PC-3 (cell line): ENCODE measurements at regions not wholly inside any gene's neighbourhood (a gene's known extent, or its start where the extent isn't known, plus 50 kb on each side); places are given as distances from the start of the nearest gene placed in this dataset.

Experiments
- EZH2 ChIP-seq: fragments of 300-600 bp; sonication (generic); IDR thresholded peaks from one replicate; pipeline ENCODE4 v1.6.1; 2017; ENCODE audit warnings: antibody characterized with exemption, mild to moderate bottlenecking, low read length; ENCODE audit not compliant: unreplicated experiment
- EZH2phosphoT487 ChIP-seq: fragments of 300-600 bp; sonication (generic); IDR thresholded peaks from 2 replicates; pipeline ENCODE4 v1.6.1; 2018; ENCODE audit warnings: mild to moderate bottlenecking, antibody characterized with exemption, low read length, borderline replicate concordance
- TF ChIP-seq, protein P1 (sequence below): fragments of 300-600 bp; sonication (generic); conservative IDR thresholded peaks from 2 replicates; pipeline ENCODE4 v1.5.1; 2017; ENCODE audit warnings: antibody characterized with exemption, low read depth, mild to moderate bottlenecking, low read length

DNA sequence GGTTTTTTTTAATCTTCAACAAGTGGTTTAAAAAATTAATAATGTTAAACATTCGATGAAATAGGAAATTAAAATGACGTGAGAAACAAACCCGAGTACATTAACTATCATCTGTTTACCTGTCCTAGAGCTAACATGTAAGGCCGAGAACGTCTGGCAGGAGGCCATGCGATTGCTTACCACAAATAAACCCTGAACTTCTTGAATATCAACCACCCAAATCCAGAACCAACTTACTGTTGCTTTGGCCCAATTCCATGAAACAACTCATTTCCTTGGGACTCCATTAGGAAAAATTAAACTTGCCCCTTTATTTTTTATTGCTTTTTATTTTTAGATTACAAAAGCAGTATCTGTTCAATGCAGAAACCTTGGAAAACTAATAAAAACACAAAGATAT is 228.9 kb upstream of the IRS2 start:
- TF ChIP-seq, protein P1, sequence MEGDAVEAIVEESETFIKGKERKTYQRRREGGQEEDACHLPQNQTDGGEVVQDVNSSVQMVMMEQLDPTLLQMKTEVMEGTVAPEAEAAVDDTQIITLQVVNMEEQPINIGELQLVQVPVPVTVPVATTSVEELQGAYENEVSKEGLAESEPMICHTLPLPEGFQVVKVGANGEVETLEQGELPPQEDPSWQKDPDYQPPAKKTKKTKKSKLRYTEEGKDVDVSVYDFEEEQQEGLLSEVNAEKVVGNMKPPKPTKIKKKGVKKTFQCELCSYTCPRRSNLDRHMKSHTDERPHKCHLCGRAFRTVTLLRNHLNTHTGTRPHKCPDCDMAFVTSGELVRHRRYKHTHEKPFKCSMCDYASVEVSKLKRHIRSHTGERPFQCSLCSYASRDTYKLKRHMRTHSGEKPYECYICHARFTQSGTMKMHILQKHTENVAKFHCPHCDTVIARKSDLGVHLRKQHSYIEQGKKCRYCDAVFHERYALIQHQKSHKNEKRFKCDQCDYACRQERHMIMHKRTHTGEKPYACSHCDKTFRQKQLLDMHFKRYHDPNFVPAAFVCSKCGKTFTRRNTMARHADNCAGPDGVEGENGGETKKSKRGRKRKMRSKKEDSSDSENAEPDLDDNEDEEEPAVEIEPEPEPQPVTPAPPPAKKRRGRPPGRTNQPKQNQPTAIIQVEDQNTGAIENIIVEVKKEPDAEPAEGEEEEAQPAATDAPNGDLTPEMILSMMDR = no peak
- TF ChIP-seq EZH2 (no peak), EZH2phosphoT487 (no peak)
